Panc1 (cell line): ENCODE measurements at regions not wholly inside any gene's neighbourhood (a gene's known extent, or its start where the extent isn't known, plus 50 kb on each side); places are given as distances from the start of the nearest gene placed in this dataset.

ENCODE experiments used
- ATAC-seq: fragments of 200-7000 bp; cut with Tn5 transposase; 2 replicates; pipeline ENCODE4 v1.9.1; 2020; ENCODE audit warnings: mild to moderate bottlenecking, moderate library complexity
- BruUV-seq: library from RNA; stranded (reverse); fragments of 400-500 nt; replicated peaks from 2 replicates; lab custom pipeline; 2021; lab: Mats Ljungman, UMichigan
- CTCF ChIA-PET: fragments of 300-600 bp; sonication (Branson Sonifier 250); formaldehyde crosslinking; loops from one replicate; lab custom pipeline; 2022; ENCODE audit warnings: antibody characterized with exemption; lab: Charles Lee
- POLR2A ChIA-PET: fragments of 300-600 bp; sonication (Branson Sonifier 250); formaldehyde crosslinking; loops from one replicate; lab custom pipeline; 2022; ENCODE audit warnings: antibody characterized with exemption; lab: Charles Lee
- DNase-seq: peaks from one replicate; pipeline ENCODE4 v3.0.0-alpha.2; 2010; ENCODE audit warnings: low read depth, low spot score
- H3K27ac ChIP-seq: 2 replicates; pipeline ENCODE4 v1.5.1; 2011; ENCODE audit warnings: mild to moderate bottlenecking, low read length, inconsistent platforms
- H3K27me3 ChIP-seq: fragments of 200-500 bp; sonication (Bioruptor generic); 2 replicates; pipeline ENCODE4 v1.6.0; 2014; ENCODE audit warnings: low read length, inconsistent platforms; ENCODE audit not compliant: control insufficient read depth, insufficient read depth
- H3K36me3 ChIP-seq: fragments of 200-500 bp; sonication (Bioruptor generic); 2 replicates; pipeline ENCODE4 v1.5.1; 2014; ENCODE audit warnings: inconsistent platforms, mild to moderate bottlenecking, low read length, moderate library complexity; ENCODE audit not compliant: control insufficient read depth, insufficient read depth
- H3K4me1 ChIP-seq: 2 replicates; pipeline ENCODE4 v1.5.1; 2011; ENCODE audit warnings: inconsistent platforms, mild to moderate bottlenecking, low read length, moderate library complexity; ENCODE audit not compliant: control insufficient read depth, insufficient read depth
- H3K4me3 ChIP-seq, 2 experiments: 2 replicates each; pipeline ENCODE4 v1.5.1; 2011 to 2012; ENCODE audit warnings: low read depth in 2 of 2, low read length in 2 of 2, mild to moderate bottlenecking in 2 of 2, inconsistent platforms in 1 of 2, moderate library complexity in 1 of 2
- H3K9me3 ChIP-seq: fragments of 200-500 bp; sonication (Bioruptor generic); 2 replicates; pipeline ENCODE4 v1.5.1; 2014; ENCODE audit warnings: low read depth, mild to moderate bottlenecking, inconsistent platforms, low read length, moderate library complexity; ENCODE audit not compliant: control insufficient read depth, insufficient read depth
- CTCF ChIP-seq: fragments of 450-650 bp; IDR thresholded peaks from 2 replicates; pipeline ENCODE4 v1.5.1; 2017; ENCODE audit warnings: mild to moderate bottlenecking
- POLR2AphosphoS5 ChIP-seq: IDR thresholded peaks from 2 replicates; pipeline ENCODE4 v1.6.1; 2012; ENCODE audit warnings: mild to moderate bottlenecking, low read depth, low read length, moderate library complexity
- REST ChIP-seq, 2 experiments: IDR thresholded peaks; 2 replicates each; pipeline ENCODE4 v1.6.1; 2011 to 2012; ENCODE audit warnings: low read depth in 2 of 2, control low read depth in 1 of 2, low read length in 1 of 2, mild to moderate bottlenecking in 1 of 2, moderate library complexity in 1 of 2; ENCODE audit not compliant: insufficient read depth in 1 of 2
- SIN3A ChIP-seq: IDR thresholded peaks from 2 replicates; pipeline ENCODE4 v1.6.1; 2012; ENCODE audit warnings: low read depth, mild to moderate bottlenecking, low read length, moderate library complexity, borderline replicate concordance; ENCODE audit not compliant: insufficient read depth
- TCF7L2 ChIP-seq: IDR thresholded peaks from 2 replicates; pipeline ENCODE4 v1.6.1; 2011; ENCODE audit warnings: mild to moderate bottlenecking, low read depth, low read length, inconsistent platforms
- in situ Hi-C: cut with HindIII; loops from 2 replicates; pipeline ENCODE4 v1.10.0; 2016; ENCODE audit warnings: low sequenced_read_pairs, low pct_unique_long_range_greater_than_20kb
- intact Hi-C: fragments of 100-400 bp; cut with micrococcal nuclease; formaldehyde crosslinking; loops from one replicate; pipeline ENCODE4 v1.10.0; 2022; ENCODE audit not compliant: unreplicated experiment

- intact Hi-C loops (no loop called here), in situ Hi-C loops (no loop called here)
- no peaks in the 10 kb centered on the region for H3K36me3 ChIP-seq
- no peaks in the 10 kb centered on the region for H3K9me3 ChIP-seq
- ChIA-PET POLR2A (no interaction called here), CTCF (no interaction called here)
- H3K27ac ChIP-seq, result no peak overlapping the region
- DNase-seq (no peak), ATAC-seq (no peak)
- no peaks in the 10 kb centered on the region for H3K27me3 ChIP-seq
- no peak overlapping the region for H3K4me3 ChIP-seq
- TF ChIP-seq CTCF, result no peak
- no peak for TF ChIP-seq SIN3A
- no peak for TF ChIP-seq REST (IDR thresholded peaks at IDR 0.05; ENCODE audit: insufficient read depth in 1 of 2, low read depth in 2 of 2, low read length in 1 of 2)
- TF ChIP-seq POLR2AphosphoS5, result no peak
- no peak for TF ChIP-seq TCF7L2
- no peaks in the 10 kb centered on the region for H3K4me1 ChIP-seq
- BruUV-seq, result no TSS peak
Observed at GRCh38 chr4:178086320-178086719, 644.1 kb upstream of the AGA start.

GRCh38 chr4:178090640-178091411 is 648.6 kb upstream of the AGA start:
- ChIA-PET CTCF (interaction anchor here (0.6 kb wide), 1 partner anchor 55 kb away, joined by 4 read pairs; no protein-coding TSS in a partner anchor), POLR2A (no interaction called here)
- DNase-seq (no peak), ATAC-seq (no peak)
- no peak overlapping the region for H3K27ac ChIP-seq
- intact Hi-C loops, result no loop called here
- in situ Hi-C loops, result no loop called here
- H3K4me1 ChIP-seq, result no peaks in the 10 kb centered on the region
- no TSS peak for BruUV-seq
- TF ChIP-seq POLR2AphosphoS5 (no peak), SIN3A (no peak), TCF7L2 (no peak), REST (IDR thresholded peaks at IDR 0.05; ENCODE audit: insufficient read depth in 1 of 2, low read depth in 2 of 2, low read length in 1 of 2) (no peak), CTCF (no peak)
- no peaks in the 10 kb centered on the region for H3K36me3 ChIP-seq
- no peaks in the 10 kb centered on the region for H3K27me3 ChIP-seq
- no peak overlapping the region for H3K4me3 ChIP-seq
- H3K9me3 ChIP-seq, result no peaks in the 10 kb centered on the region
